GM04503 (cell line): ENCODE measurements at regions not wholly inside any gene's neighbourhood (a gene's known extent, or its start where the extent isn't known, plus 50 kb on each side); places are given as distances from the start of the nearest gene placed in this dataset.
A peak's percentile ranks its signal among the peaks of the same experiment; 100 is the strongest.
"Not testable (repeated sequence)": the region's sequence is repeated elsewhere in the genome, so short reads cannot be mapped to it uniquely, and the experiment has no call there.

Source experiments
- DNase-seq: peaks from one replicate; pipeline ENCODE4 v3.0.0-alpha.2; 2012; ENCODE audit warnings: low read depth

DNA sequence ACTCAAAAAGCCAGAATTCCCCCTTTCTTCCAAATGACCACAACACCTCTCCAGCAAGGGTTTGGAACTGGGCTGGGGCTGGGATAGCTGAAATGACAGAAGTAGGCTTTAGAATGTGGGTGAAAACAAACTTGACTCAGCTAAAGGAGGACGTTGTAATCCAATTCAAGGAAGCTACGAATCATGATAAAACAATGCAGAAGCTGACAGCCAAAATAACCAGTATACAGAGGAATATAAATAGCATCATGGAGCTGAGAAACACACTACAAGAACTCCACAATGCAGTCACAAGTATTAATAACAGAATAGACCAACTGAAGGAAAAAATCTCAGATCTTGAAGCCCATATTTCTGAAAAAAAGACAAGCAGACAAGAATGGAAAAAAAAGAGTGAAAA is 95.8 kb upstream of the TET2 start:
- peak; percentile 9 for DNase-seq

DNA sequence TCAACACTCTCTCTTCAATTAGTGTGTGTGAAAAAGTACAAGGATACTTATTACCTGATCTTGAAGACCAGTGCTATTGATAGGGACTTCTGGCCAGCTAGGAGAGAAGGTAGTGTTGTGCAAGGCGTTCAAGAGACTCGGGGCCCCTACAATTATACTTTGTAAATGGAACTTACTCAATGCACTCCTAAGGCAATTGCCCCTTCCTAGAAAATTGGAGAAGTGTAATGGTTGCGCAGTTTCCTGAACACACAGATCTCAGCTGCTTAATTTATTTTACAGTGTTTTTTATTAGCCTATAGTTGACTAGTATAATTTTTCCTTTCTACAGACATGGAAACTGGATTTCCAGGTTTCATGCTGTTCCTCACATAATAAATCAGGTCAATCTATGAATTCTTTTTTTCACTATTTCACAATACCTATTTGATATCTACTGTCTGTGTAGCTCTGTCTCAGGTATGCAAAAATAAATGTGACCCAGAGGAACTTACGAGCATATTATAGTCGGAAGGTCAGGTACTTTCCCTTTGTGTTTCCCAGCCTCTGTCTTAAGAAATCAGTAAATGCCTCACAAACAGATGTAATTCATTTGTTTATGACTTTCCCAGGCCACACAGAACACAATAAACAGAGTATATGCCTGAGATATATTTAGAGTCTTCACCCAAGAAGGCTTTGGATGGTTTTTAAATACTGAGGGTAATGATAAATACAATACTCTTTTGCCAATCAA is 89.1 kb upstream of the TET2 start:
- DNase-seq = no peak

DNA sequence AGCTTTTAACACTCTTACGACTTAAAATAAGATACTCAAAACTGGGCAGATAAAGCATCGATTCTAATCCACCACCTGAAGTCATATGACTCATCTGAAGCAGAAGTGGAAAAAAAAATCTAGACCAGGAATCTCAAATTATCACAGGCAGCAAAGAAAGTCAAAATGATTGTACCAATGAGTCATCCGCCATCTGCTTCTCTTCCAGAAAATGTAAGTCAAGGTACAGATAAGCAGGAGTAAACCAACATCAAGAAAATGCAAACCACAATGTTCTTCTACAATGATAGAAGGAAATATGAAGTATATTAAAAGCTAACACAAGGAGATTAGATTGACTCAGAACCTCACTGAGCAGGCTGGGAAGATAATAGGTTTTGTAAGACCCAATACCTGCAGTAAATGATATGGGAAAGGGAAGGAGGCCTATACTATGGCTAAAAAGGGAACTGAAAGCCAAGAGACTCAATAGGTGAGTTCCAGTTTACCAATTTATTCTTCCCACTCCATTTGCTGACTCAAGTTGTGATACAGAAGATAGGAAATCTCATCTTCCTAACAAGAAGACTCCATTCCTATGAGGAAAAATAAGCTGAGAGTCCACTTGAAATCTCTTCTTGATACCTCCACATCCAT is 88.4 kb upstream of the TET2 start:
- no peak for DNase-seq

- no peak for DNase-seq
Measured at GRCh38 chr4:105059337-105059736, 87.3 kb upstream of the TET2 start.

GRCh38 chr4:105060628-105061027 is 86.0 kb upstream of the TET2 start:
- DNase-seq = no peak

DNA sequence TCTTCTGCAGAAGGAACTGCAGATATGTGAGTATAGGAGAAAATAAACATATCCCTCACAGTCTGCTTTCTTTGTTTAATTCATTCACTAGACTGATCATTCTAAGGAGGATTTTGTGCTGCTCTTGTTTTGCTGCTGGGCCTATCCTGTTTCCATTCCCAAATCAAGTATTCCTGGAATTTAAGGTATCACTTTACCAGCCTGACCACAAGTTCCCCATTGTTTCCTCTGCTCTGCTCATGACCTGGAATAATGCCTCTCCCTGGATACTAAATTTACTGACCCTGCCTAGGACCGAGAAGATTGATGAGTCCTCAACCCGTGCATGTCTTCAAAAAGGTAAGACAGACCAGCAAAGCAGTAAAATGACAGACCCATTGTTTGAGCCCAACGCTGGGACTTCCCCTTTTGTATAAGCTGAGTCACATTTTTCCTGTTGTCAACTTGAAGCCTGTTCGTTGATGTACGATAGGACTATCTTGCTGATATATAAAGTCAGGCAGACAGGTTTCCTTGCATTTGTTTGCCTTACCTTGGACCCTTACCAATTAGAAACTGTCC is 85.5 kb upstream of the TET2 start:
- DNase-seq = no peak

DNA sequence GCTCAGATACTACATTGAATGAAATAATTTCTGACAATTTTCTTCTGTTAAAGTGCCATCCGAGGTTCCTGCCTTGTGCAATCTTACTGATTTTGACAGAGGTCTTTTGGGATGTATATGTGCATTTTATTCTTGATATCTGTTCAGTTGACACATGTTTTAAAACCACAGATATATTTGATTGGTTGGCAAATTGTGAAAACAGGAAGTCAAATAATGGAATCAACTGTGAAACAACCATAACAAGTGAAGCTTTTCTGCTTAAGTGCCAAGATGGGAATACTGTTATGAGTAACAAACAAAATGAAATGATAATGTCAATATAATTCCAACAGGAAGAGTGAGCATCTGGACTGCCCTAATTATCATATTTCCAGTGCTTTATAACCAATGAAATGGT is 84.9 kb upstream of the TET2 start:
- no peak for DNase-seq

DNA sequence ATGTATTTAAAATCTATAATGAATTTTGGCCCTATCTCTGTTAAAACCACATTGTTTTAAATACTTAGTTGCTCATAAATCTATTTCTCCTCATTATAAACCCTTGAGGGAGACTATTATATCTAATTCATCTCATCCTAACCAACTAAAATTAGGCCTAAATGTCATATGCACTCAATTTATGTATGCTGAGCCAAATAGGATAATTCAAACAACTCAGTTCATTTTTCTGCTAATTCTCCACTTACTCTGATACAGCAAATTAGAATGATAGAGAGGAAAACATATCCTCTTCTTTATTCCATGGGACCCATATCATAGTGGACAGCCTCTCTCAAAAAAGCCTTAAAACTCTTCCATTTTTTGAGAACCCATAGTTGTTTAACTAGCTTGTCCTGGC is 80.3 kb upstream of the TET2 start:
- no peak for DNase-seq

DNA sequence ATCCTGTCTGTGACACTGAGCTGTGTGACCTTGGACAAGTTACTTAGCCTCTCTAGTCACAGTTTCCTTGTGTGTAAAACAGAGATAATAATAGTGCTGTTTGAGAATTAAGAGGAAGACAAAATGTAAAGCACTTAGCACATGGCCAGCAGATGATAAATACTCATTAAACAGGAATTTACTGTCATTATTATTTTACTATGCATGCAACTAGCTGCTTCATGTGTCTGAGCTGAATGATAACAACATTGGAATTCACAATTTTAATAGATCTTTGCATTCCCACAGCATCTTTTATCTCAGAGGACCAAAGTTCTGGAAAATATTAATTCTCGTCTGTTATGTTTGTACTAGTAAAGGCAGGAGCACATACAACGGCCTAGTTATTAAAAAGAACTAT is 79.2 kb upstream of the TET2 start:
- DNase-seq = no peak

DNA sequence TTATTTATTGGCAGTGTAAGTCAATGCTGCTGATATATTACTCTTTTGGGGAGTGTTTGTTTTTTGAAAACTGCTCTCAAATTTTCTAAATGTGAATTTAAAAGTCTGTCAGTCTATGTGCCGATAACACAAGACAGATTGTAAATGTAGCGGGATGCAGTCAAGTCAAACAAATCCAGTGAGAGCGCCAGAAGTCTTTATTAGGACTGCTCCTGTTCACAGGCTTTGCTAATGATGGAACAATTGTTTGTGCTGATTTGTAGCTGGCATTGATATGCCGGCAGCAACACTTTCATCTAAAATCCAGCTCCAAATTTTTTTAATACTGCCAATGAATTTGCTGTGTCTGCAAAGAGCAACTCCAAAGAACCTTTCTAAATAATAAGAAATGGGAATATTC is 78.7 kb upstream of the TET2 start:
- no peak for DNase-seq

DNA sequence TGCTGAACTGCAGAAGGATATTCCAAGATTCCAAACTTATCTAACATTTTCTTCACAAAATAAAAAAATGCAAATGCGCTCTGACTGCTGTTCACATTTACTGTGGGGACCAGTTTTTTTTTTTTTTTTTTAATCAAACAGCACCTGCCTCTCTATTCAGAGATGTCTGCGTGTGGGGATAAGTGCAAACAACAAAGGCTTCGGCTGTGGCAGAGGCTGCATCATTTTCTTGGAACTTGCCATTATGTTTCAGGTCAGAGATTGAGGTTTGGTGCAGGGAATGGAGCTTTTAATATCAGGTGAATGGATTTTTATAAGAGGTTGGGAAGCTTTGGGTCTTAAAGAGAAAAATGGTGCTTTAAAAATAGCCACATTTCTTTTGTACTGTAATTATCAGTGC is 78.2 kb upstream of the TET2 start:
- no peak for DNase-seq

DNA sequence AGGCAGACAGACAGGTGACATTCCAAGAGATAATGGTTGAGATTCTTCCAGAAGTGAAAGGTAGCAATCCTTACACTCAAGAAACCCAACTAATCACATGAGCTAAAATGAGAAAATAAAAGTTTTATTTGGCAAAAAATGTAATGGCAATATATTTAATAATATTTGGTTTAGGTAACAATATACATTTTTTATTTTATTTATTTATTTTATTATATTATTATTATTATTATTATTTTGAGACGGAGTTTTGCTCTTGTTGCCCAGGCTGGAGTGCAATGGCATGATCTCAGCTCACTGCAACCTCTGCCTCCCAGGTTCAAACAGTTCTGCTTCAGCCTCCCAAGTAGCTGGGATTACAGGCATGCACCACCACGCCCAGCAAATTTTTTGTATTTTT is 74.6 kb upstream of the TET2 start:
- DNase-seq = not testable (repeated sequence)

DNA sequence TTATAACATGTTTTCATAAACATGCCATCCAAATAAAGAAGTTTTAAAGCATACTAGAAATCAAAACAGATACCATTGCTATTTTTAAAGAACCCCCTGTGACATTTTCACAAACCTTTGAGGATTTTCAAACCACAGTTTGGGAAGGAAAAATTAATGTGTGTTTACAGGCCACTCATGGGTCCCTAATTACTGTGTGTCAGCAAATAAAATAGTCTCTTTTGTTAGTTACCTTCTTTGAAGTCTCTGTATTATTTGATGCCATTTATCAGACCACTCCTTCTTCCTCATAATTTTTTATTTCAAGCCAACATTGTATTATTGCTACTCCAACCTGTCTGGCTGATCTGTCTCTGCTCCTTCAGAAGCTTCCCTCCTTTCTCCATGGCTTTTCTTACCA is 72.6 kb upstream of the TET2 start:
- no peak for DNase-seq

GRCh38 chr4:105075045-105075444 is 71.6 kb upstream of the TET2 start:
- DNase-seq = no peak

GRCh38 chr4:105088110-105088879 is 58.4 kb upstream of the TET2 start:
- peak; percentile 81 for DNase-seq

DNA sequence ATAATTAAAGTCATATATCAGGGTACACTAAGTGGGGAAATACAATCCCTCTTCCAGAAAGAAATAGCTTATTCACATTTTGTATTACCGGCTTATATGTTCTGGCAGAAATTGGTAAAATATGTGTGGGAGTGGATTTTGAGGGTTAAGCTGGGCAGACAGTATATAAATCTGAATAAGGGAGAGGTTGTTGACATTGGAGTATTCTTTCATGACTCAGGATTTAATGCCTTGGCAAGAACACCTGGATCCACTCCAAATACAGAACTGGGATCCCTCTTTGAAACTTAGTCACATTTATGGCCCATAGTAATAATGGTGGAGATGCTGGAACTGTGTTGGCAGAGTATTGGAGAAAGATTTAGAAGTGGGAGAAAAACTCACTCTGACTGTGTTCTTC is 54.3 kb upstream of the TET2 start:
- peak; percentile 65 for DNase-seq

DNA sequence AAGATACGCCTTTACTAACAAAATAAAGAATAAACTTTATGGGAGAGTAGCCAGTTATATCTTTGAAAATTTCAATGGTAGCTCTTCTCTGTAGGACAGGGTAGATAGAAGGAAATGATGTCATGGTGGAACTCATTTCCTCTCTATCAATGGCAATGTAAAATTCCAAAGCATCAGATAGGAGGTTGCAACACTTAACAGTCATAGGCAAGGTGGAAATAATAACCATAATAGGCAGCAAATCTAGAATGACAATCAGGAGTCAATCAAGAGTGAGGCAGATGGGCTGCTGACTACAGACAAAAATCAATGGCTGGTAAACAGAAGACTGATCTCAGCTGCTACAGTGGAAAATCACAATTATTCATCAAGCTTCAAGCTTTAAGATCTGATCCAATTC is 53.9 kb upstream of the TET2 start:
- DNase-seq = no peak

- no peak for DNase-seq
Measured at GRCh38 chr4:105093975-105094374, 52.7 kb upstream of the TET2 start.
